SK-N-SH treated with all-trans-retinoic acid at 6 μM for 48 hours (cell line): ENCODE measurements at regions not wholly inside any gene's neighbourhood (a gene's known extent, or its start where the extent isn't known, plus 50 kb on each side); places are given as distances from the start of the nearest gene placed in this dataset.

ENCODE experiments used
- ATAC-seq: fragments of 200-7000 bp; cut with Tn5 transposase; 3 replicates; pipeline ENCODE4 v1.9.1; 2020; ENCODE audit warnings: mild to moderate bottlenecking, moderate library complexity
- ARNTL ChIP-seq: fragments of 450-650 bp; formaldehyde crosslinking; IDR thresholded peaks from 2 replicates; pipeline ENCODE4 v1.5.0; 2020; ENCODE audit warnings: low read depth, mild to moderate bottlenecking, moderate library complexity, borderline replicate concordance
- BACH2 ChIP-seq: fragments of 250-450 bp; sonication (Bioruptor Pico); IDR thresholded peaks from 2 replicates; pipeline ENCODE4 v1.9.0; 2021; ENCODE audit warnings: mild to moderate bottlenecking, borderline replicate concordance
- CSDC2 ChIP-seq: fragments of 250-450 bp; sonication (Bioruptor Pico); IDR thresholded peaks from 2 replicates; pipeline ENCODE4 v1.5.0; 2020; ENCODE audit warnings: mild to moderate bottlenecking, moderate library complexity
- CSRNP3 ChIP-seq: fragments of 250-450 bp; sonication (Bioruptor Pico); IDR thresholded peaks from 2 replicates; pipeline ENCODE4 v1.5.1; 2021; ENCODE audit warnings: mild to moderate bottlenecking, moderate library complexity
- ESRRG ChIP-seq: fragments of 250-450 bp; sonication (Bioruptor Pico); IDR thresholded peaks from 2 replicates; pipeline ENCODE4 v1.6.1; 2021; ENCODE audit warnings: mild to moderate bottlenecking
- ISL1 ChIP-seq: fragments of 250-450 bp; sonication (Bioruptor Pico); IDR thresholded peaks from 2 replicates; pipeline ENCODE4 v2.1.2; 2022; ENCODE audit warnings: mild to moderate bottlenecking, moderate library complexity
- OSR1 ChIP-seq: fragments of 250-450 bp; sonication (Bioruptor Pico); IDR thresholded peaks from 2 replicates; pipeline ENCODE4 v1.8.0; 2022; ENCODE audit warnings: moderate library complexity, mild to moderate bottlenecking, inconsistent platforms
- PATZ1 ChIP-seq: fragments of 250-450 bp; sonication (Bioruptor Pico); IDR thresholded peaks from 2 replicates; pipeline ENCODE4 v1.8.0; 2020; ENCODE audit warnings: mild to moderate bottlenecking, moderate library complexity, borderline replicate concordance
- PPARA ChIP-seq: fragments of 250-450 bp; sonication (Bioruptor Pico); IDR thresholded peaks from 2 replicates; pipeline ENCODE4 v1.5.0; 2020; ENCODE audit warnings: mild to moderate bottlenecking, borderline replicate concordance
- RARB ChIP-seq: fragments of 250-450 bp; sonication (Bioruptor Pico); IDR thresholded peaks from 2 replicates; pipeline ENCODE4 v1.8.0; 2021; ENCODE audit warnings: mild to moderate bottlenecking, moderate library complexity
- SNAI2 ChIP-seq: fragments of 250-450 bp; sonication (Bioruptor Pico); IDR thresholded peaks from 2 replicates; pipeline ENCODE4 v1.5.0; 2020; ENCODE audit warnings: mild to moderate bottlenecking, moderate library complexity
- TOX ChIP-seq: fragments of 250-450 bp; sonication (Bioruptor Pico); IDR thresholded peaks from 2 replicates; pipeline ENCODE4 v1.8.0; 2021; ENCODE audit warnings: mild to moderate bottlenecking, moderate library complexity, borderline replicate concordance
- ZC3H10 ChIP-seq: fragments of 250-450 bp; sonication (Bioruptor Pico); IDR thresholded peaks from 2 replicates; pipeline ENCODE4 v1.5.1; 2021; ENCODE audit warnings: mild to moderate bottlenecking, moderate library complexity
- ZFP3 ChIP-seq: fragments of 250-450 bp; sonication (Bioruptor Pico); IDR thresholded peaks from 2 replicates; pipeline ENCODE4 v1.5.0; 2020; ENCODE audit warnings: mild to moderate bottlenecking, moderate library complexity
- ZFP30 ChIP-seq: fragments of 450-650 bp; formaldehyde crosslinking; IDR thresholded peaks from 2 replicates; pipeline ENCODE4 v1.5.0; 2022; ENCODE audit warnings: mild to moderate bottlenecking, moderate library complexity
- ZNF70 ChIP-seq: fragments of 450-650 bp; formaldehyde crosslinking; IDR thresholded peaks from 2 replicates; pipeline ENCODE4 v1.5.0; 2020; ENCODE audit warnings: mild to moderate bottlenecking, moderate library complexity
- ZNF8 ChIP-seq: fragments of 450-650 bp; formaldehyde crosslinking; IDR thresholded peaks from 2 replicates; pipeline ENCODE4 v1.5.0; 2020; ENCODE audit warnings: mild to moderate bottlenecking, moderate library complexity
- TF ChIP-seq, protein P1 (sequence below): fragments of 250-450 bp; sonication (Bioruptor Pico); IDR thresholded peaks from 2 replicates; pipeline ENCODE4 v1.5.0; 2020; ENCODE audit warnings: mild to moderate bottlenecking, moderate library complexity
- TF ChIP-seq, protein P2 (sequence below): fragments of 250-450 bp; sonication (Bioruptor Pico); IDR thresholded peaks from 2 replicates; pipeline ENCODE4 v1.5.1; 2020; ENCODE audit warnings: low read depth, mild to moderate bottlenecking, moderate library complexity
- TF ChIP-seq, protein P3 (sequence below): fragments of 250-450 bp; sonication (Bioruptor Pico); IDR thresholded peaks from 2 replicates; pipeline ENCODE4 v1.8.0; 2021; ENCODE audit warnings: low read depth, mild to moderate bottlenecking, moderate library complexity, borderline replicate concordance

GRCh38 chr6:15811107-15811506 lies 148.3 kb upstream of the DTNBP1 start:
- TF ChIP-seq ESRRG (CRISPR knock-in tag) = no peak
- no peak for TF ChIP-seq RARB (CRISPR knock-in tag)
- TF ChIP-seq, protein P1, sequence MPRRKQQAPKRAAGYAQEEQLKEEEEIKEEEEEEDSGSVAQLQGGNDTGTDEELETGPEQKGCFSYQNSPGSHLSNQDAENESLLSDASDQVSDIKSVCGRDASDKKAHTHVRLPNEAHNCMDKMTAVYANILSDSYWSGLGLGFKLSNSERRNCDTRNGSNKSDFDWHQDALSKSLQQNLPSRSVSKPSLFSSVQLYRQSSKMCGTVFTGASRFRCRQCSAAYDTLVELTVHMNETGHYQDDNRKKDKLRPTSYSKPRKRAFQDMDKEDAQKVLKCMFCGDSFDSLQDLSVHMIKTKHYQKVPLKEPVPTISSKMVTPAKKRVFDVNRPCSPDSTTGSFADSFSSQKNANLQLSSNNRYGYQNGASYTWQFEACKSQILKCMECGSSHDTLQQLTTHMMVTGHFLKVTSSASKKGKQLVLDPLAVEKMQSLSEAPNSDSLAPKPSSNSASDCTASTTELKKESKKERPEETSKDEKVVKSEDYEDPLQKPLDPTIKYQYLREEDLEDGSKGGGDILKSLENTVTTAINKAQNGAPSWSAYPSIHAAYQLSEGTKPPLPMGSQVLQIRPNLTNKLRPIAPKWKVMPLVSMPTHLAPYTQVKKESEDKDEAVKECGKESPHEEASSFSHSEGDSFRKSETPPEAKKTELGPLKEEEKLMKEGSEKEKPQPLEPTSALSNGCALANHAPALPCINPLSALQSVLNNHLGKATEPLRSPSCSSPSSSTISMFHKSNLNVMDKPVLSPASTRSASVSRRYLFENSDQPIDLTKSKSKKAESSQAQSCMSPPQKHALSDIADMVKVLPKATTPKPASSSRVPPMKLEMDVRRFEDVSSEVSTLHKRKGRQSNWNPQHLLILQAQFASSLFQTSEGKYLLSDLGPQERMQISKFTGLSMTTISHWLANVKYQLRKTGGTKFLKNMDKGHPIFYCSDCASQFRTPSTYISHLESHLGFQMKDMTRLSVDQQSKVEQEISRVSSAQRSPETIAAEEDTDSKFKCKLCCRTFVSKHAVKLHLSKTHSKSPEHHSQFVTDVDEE (CRISPR knock-in tag) = no peak
- TF ChIP-seq, protein P2, sequence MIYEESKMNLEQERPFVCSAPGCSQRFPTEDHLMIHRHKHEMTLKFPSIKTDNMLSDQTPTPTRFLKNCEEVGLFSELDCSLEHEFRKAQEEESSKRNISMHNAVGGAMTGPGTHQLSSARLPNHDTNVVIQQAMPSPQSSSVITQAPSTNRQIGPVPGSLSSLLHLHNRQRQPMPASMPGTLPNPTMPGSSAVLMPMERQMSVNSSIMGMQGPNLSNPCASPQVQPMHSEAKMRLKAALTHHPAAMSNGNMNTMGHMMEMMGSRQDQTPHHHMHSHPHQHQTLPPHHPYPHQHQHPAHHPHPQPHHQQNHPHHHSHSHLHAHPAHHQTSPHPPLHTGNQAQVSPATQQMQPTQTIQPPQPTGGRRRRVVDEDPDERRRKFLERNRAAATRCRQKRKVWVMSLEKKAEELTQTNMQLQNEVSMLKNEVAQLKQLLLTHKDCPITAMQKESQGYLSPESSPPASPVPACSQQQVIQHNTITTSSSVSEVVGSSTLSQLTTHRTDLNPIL (CRISPR knock-in tag) = no peak
- no peak for TF ChIP-seq BACH2
- no peak for TF ChIP-seq ZFP30 (CRISPR knock-in tag)
- TF ChIP-seq PPARA = no peak
- TF ChIP-seq PATZ1 (CRISPR knock-in tag) = no peak
- TF ChIP-seq CSDC2 (CRISPR knock-in tag) = no peak
- no peak for TF ChIP-seq SNAI2 (CRISPR knock-in tag)
- no peak for TF ChIP-seq ZC3H10
- no peak for TF ChIP-seq ZNF70 (CRISPR knock-in tag)
- TF ChIP-seq OSR1 (CRISPR knock-in tag) = no peak
- TF ChIP-seq ZNF8 (CRISPR knock-in tag) = no peak
- no peak for TF ChIP-seq CSRNP3 (CRISPR knock-in tag)
- ATAC-seq = no peak

DNA sequence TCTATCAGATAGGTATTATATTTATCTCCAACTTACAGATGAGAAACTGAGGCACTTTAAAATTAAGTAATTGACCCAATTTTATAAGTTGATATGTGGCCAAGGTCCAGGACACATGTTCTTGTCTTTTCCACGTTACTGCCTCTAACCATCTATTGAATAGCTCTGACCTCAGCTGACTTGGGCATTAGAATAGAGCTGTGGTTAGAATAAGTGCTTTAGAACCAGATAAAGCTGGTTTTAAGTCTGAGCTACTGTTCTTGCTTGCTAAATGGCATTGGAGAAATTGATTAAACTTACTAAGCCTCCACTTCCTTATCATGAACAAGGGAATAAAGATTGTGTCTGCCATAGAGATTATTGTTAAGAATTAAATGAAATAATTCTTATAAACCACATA lies 147.8 kb upstream of the DTNBP1 start:
- no peak for ATAC-seq
- TF ChIP-seq PATZ1 (CRISPR knock-in tag) (no peak), PPARA (no peak)

DNA sequence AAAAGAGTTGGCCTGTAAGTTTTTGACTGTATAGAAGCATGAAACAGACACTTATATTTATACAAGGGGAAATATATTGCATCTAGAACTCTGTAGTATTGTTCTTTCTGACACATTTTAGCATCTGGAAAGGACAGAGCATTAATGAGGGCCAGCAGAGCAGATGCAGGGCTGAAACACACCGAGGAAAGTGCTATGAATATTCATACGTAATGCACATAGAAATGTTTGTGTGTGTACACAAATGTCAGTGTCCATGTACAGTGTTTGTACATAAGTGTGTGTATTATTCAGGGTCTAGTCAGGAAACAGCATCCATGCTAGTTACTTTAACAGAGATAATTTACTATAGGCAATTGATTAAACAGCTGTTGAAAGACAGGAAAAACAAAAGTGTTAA lies 146.5 kb upstream of the DTNBP1 start:
- no peak for ATAC-seq
- no peak for TF ChIP-seq OSR1 (CRISPR knock-in tag)
- TF ChIP-seq ARNTL (CRISPR knock-in tag) = no peak
- no peak for TF ChIP-seq ZFP30 (CRISPR knock-in tag)
- TF ChIP-seq, protein P3, sequence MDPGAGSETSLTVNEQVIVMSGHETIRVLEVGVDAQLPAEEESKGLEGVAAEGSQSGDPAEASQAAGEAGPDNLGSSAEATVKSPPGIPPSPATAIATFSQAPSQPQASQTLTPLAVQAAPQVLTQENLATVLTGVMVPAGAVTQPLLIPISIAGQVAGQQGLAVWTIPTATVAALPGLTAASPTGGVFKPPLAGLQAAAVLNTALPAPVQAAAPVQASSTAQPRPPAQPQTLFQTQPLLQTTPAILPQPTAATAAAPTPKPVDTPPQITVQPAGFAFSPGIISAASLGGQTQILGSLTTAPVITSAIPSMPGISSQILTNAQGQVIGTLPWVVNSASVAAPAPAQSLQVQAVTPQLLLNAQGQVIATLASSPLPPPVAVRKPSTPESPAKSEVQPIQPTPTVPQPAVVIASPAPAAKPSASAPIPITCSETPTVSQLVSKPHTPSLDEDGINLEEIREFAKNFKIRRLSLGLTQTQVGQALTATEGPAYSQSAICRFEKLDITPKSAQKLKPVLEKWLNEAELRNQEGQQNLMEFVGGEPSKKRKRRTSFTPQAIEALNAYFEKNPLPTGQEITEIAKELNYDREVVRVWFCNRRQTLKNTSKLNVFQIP (CRISPR knock-in tag) = no peak
- no peak for TF ChIP-seq RARB (CRISPR knock-in tag)
- TF ChIP-seq PATZ1 (CRISPR knock-in tag) = no peak
- no peak for TF ChIP-seq ZNF8 (CRISPR knock-in tag)
- no peak for TF ChIP-seq ZC3H10
- TF ChIP-seq, protein P1 (CRISPR knock-in tag) = no peak
- TF ChIP-seq ISL1 (CRISPR knock-in tag) = no peak
- TF ChIP-seq ESRRG (CRISPR knock-in tag) = no peak
- TF ChIP-seq CSDC2 (CRISPR knock-in tag) = no peak
- TF ChIP-seq CSRNP3 (CRISPR knock-in tag) = no peak
- TF ChIP-seq ZFP3 = no peak
- TF ChIP-seq TOX (CRISPR knock-in tag) = no peak
